Thyroid gland (tissue), 4 donors: ENCODE measurements at regions not wholly inside any gene's neighbourhood (a gene's known extent, or its start where the extent isn't known, plus 50 kb on each side); places are given as distances from the start of the nearest gene placed in this dataset.

Experiments
- DNase-seq, 2 donors: peaks; one replicate each; pipeline ENCODE4 v3.0.0-alpha.2; 2019
- H3K27ac ChIP-seq, 3 donors: fragments of 200-600 bp; sonication (generic); 1 replicate in 2 of 3; 2 replicates in 1 of 3; pipeline ENCODE4 v1.5.1; 2016 to 2019; ENCODE audit warnings: mild to moderate bottlenecking in 1 of 3, moderate library complexity in 1 of 3
- H3K27me3 ChIP-seq: fragments of 200-600 bp; sonication (generic); one replicate; pipeline ENCODE4 v1.5.1; 2019
- H3K36me3 ChIP-seq, 2 donors: fragments of 200-600 bp; sonication (generic); one replicate each; pipeline ENCODE4 v1.5.1; 2016 to 2019
- H3K4me1 ChIP-seq, 2 donors: fragments of 200-600 bp; sonication (generic); one replicate each; pipeline ENCODE4 v1.5.1; 2017 to 2019
- H3K4me3 ChIP-seq, 3 donors: fragments of 200-600 bp; sonication (generic); replicated peaks in 1 of 3; 1 replicate in 2 of 3; 2 replicates in 1 of 3; pipeline ENCODE4 v1.5.1; 2016; ENCODE audit warnings: mild to moderate bottlenecking in 1 of 3
- H3K9me3 ChIP-seq: fragments of 200-600 bp; sonication (generic); one replicate; pipeline ENCODE4 v1.5.1; 2017
- CTCF ChIP-seq, 6 experiments: fragments of 200-600 bp in 3 of 6; fragments of 450-650 bp in 3 of 6; sonication (generic) in 3 of 6; IDR thresholded peaks; one replicate each; pipeline ENCODE4 v1.5.1; 2016 to 2019; ENCODE audit warnings: antibody characterized with exemption in 6 of 6, mild to moderate bottlenecking in 2 of 6, inconsistent platforms in 1 of 6, moderate library complexity in 1 of 6
- POLR2A ChIP-seq, 2 donors: fragments of 450-650 bp; IDR thresholded peaks; one replicate each; pipeline ENCODE4 v1.6.1; 2017; ENCODE audit warnings: antibody characterized with exemption in 2 of 2, mild to moderate bottlenecking in 2 of 2, moderate library complexity in 1 of 2
- WGBS, 2 donors: methylation state at CpG; one replicate each; pipeline ENCODE4 v1.1.5; 2017; 5-methylcytosine and 5-hydroxymethylcytosine counted together
- intact Hi-C: fragments of 100-400 bp; cut with DNase I; formaldehyde crosslinking; loops from one replicate; pipeline ENCODE4 v1.15.1; 2023

GRCh38 chr7:142612237-142612881 lies 136.9 kb upstream of the PRSS1 start:
- intact Hi-C loops: no loop called here
- no peaks in the 10 kb centered on the region for H3K27me3 ChIP-seq
- H3K27ac ChIP-seq: no peak overlapping the region
- H3K36me3 ChIP-seq: no peaks in the 10 kb centered on the region
- no peaks in the 10 kb centered on the region for H3K4me1 ChIP-seq
- H3K4me3 ChIP-seq: no peak overlapping the region
- H3K9me3 ChIP-seq: no peaks in the 10 kb centered on the region
- 93 to 94% methylated on average over 1 of the region's 1 CpG for WGBS, 2 donors
- no peak for DNase-seq
- TF ChIP-seq CTCF (IDR thresholded peaks at IDR 0.05) (no peak), POLR2A (IDR thresholded peaks at IDR 0.05) (no peak)

- 72 to 82% methylated on average over 8 of the region's 8 CpGs for WGBS, 2 donors
- H3K4me1 ChIP-seq: no peaks in the 10 kb centered on the region
- no peak overlapping the region for H3K4me3 ChIP-seq
- no peak for TF ChIP-seq POLR2A (IDR thresholded peaks at IDR 0.05)
- no peak for TF ChIP-seq CTCF (IDR thresholded peaks at IDR 0.05)
- intact Hi-C loops: no loop called here
- H3K36me3 ChIP-seq: no peaks in the 10 kb centered on the region
- DNase-seq: no peak
- no peaks in the 10 kb centered on the region for H3K27me3 ChIP-seq
- no peak overlapping the region for H3K27ac ChIP-seq
- no peaks in the 10 kb centered on the region for H3K9me3 ChIP-seq
These were observed 137.6 kb upstream of the PRSS1 start for GRCh38 chr7:142611566-142612236.

- intact Hi-C loops: no loop called here
- WGBS, 2 donors: 51 to 61% methylated on average over 1 of the region's 1 CpG
- no peaks in the 10 kb centered on the region for H3K36me3 ChIP-seq
These were observed 140.4 kb upstream of the PRSS1 start for GRCh38 chr7:142608630-142609428.

DNA sequence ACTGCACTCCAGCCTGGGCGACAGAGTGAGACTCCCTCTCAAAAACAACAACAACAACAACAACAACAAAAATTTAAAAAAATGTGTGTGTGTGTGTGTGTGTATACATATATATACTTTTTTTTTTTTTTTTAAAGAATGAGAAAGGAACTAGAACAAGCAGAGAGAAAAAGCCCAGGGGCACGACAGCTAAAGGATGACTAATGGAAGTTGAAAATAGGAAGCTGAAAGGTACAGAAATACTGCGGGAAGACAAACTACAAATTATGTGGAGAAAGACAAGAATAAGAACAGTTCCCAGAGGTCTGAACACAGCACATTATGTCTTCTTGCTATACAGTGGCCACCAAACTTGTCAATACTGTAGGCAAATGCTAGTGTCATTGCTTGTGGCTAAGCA lies 141.9 kb upstream of the PRSS1 start:
- TF ChIP-seq POLR2A (IDR thresholded peaks at IDR 0.05) (no peak), CTCF (IDR thresholded peaks at IDR 0.05) (no peak)

More at GRCh38 chr7:142608630-142609428, 140.4 kb upstream of the PRSS1 start:
- no peak overlapping the region for H3K27ac ChIP-seq
- H3K4me1 ChIP-seq: no peaks in the 10 kb centered on the region
- H3K4me3 ChIP-seq: no peak overlapping the region
- DNase-seq: no peak
- no peaks in the 10 kb centered on the region for H3K27me3 ChIP-seq
- no peaks in the 10 kb centered on the region for H3K9me3 ChIP-seq
- no peak for TF ChIP-seq POLR2A (IDR thresholded peaks at IDR 0.05)
- TF ChIP-seq CTCF (IDR thresholded peaks at IDR 0.05): no peak

GRCh38 chr7:142606081-142606480 lies 143.2 kb upstream of the PRSS1 start:
- H3K9me3 ChIP-seq: no peaks in the 10 kb centered on the region
- intact Hi-C loops: no loop called here
- H3K4me3 ChIP-seq: no peak overlapping the region
- TF ChIP-seq POLR2A (IDR thresholded peaks at IDR 0.05) (no peak), CTCF (IDR thresholded peaks at IDR 0.05) (no peak)
- no peak overlapping the region for H3K27ac ChIP-seq
- DNase-seq: no peak
- H3K4me1 ChIP-seq: no peaks in the 10 kb centered on the region
- H3K36me3 ChIP-seq: no peaks in the 10 kb centered on the region
- H3K27me3 ChIP-seq: no peaks in the 10 kb centered on the region
- WGBS, 2 donors: 87 to 90% methylated on average over 5 of the region's 5 CpGs

More for the DNA sequence above, 141.9 kb upstream of the PRSS1 start:
- DNase-seq: no peak
- no peak overlapping the region for H3K27ac ChIP-seq
- H3K36me3 ChIP-seq: no peaks in the 10 kb centered on the region
- no peaks in the 10 kb centered on the region for H3K27me3 ChIP-seq
- H3K4me3 ChIP-seq: no peak overlapping the region
- no peaks in the 10 kb centered on the region for H3K9me3 ChIP-seq
- WGBS, 2 donors: 79 to 84% methylated on average over 3 of the region's 3 CpGs
- intact Hi-C loops: no loop called here
- H3K4me1 ChIP-seq: no peaks in the 10 kb centered on the region
